GM12878 (cell line): ENCODE measurements at regions not wholly inside any gene's neighbourhood (a gene's known extent, or its start where the extent isn't known, plus 50 kb on each side); places are given as distances from the start of the nearest gene placed in this dataset.

Experiments used
- CTCF ChIP-seq, 3 experiments: IDR thresholded peaks in 2 of 3; conservative IDR thresholded peaks in 1 of 3; 2 replicates each; pipeline ENCODE4 v1.5.1; 2011; ENCODE audit warnings: low read depth in 3 of 3, low read length in 3 of 3, mild to moderate bottlenecking in 3 of 3, control low read depth in 2 of 3, moderate library complexity in 2 of 3, inconsistent platforms in 1 of 3, mixed read lengths in 1 of 3; ENCODE audit not compliant: control insufficient read depth in 2 of 3, insufficient read depth in 1 of 3; ENCODE audit errors: extremely low read depth in 1 of 3
- GABPA ChIP-seq: IDR thresholded peaks from 2 replicates; pipeline ENCODE4 v1.6.1; 2014; ENCODE audit warnings: antibody characterized with exemption, low read depth, mild to moderate bottlenecking, inconsistent platforms
- HDAC2 ChIP-seq: fragments of 200-600 bp; sonication (generic); IDR thresholded peaks from 2 replicates; pipeline ENCODE4 v1.6.1; 2017
- KAT2A ChIP-seq: conservative IDR thresholded peaks from 2 replicates; pipeline ENCODE4 v1.6.1; 2011; ENCODE audit warnings: low read depth, low read length; ENCODE audit not compliant: control insufficient read depth
- POU2F2 ChIP-seq: IDR thresholded peaks from 3 replicates; pipeline ENCODE4 v1.6.1; 2011; ENCODE audit warnings: low read depth, mild to moderate bottlenecking, low read length, borderline replicate concordance
- RELA ChIP-seq: fragments of 450-650 bp; IDR thresholded peaks from 2 replicates; pipeline ENCODE4 v1.8.0; 2014; ENCODE audit warnings: borderline replicate concordance; ENCODE audit not compliant: partially characterized antibody
- SMC3 ChIP-seq: IDR thresholded peaks from 2 replicates; pipeline ENCODE4 v1.6.1; 2011; ENCODE audit warnings: low read length, improper control_type of control experiment, borderline replicate concordance
- ZBTB11 ChIP-seq: fragments of 450-650 bp; formaldehyde crosslinking; IDR thresholded peaks from 2 replicates; pipeline ENCODE4 v1.5.0; 2022; ENCODE audit warnings: mild to moderate bottlenecking, missing genetic modification characterization

- TF ChIP-seq SMC3 (peak; percentile 7; the same call in 1 of the 2 replicates), POU2F2 (no peak), HDAC2 (no peak), ZBTB11 (no peak), GABPA (no peak), CTCF (IDR thresholded peaks at IDR 0.05 in 2 of 3, conservative IDR thresholded peaks at IDR 0.05 in 1 of 3; ENCODE audit: control insufficient read depth in 2 of 3, extremely low read depth in 1 of 3, insufficient read depth in 1 of 3, low read depth in 3 of 3, low read length in 3 of 3) (peak in 1 of 3 experiments; percentile 15; a peak in 1 of 6 replicates), RELA (no peak), KAT2A (no peak)
- TF ChIP-seq, all 136 proteins: peak for 7
These were observed 229.9 kb upstream of the SDK2 start (continued) for GRCh38 chr17:73874008-73874720.
